ENCODE measurements at regions not wholly inside any gene's neighbourhood (a gene's known extent, or its start where the extent isn't known, plus 50 kb on each side); places are given as distances from the start of the nearest gene placed in this dataset.
"Not testable (repeated sequence)": the region's sequence is repeated elsewhere in the genome, so short reads cannot be mapped to it uniquely, and the experiment has no call there.

DNA sequence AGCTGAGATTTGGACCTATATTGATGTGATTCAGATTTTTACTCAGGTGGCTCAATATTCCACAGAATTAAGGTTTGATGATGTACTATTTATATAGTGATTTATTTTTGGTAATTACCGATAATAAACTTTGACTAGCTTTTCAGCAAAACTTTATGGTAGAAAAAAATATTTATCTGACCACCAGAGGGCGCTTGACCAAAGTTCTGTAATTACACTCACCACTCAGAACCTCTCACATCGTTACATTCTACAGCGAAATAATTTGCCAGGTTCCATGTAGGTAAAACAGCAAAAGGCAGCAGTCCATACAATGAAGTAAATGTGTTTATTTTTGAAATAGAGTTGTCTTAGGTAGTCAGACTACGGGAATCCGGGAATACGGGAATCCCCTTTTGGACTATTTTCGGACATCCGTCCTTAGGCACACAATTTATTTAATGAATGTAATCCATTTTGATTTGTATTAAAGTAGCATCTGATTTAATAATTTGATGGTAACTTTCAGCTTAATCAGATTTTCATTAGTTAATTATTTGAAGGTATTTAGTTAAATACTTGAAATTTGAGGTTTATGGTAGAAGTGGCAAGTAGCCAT, 143.0 kb upstream of the DDHD1 start:
- peak; percentile 66 for DNase-seq (ENCODE audit: low spot score)

GRCh38 chr14:53295372-53295771, 142.2 kb upstream of the DDHD1 start:
- no peak for DNase-seq (ENCODE audit: low spot score)

- no peak for DNase-seq (ENCODE audit: low spot score)
These were observed 133.2 kb upstream of the DDHD1 start for GRCh38 chr14:53286301-53286700.

DNA sequence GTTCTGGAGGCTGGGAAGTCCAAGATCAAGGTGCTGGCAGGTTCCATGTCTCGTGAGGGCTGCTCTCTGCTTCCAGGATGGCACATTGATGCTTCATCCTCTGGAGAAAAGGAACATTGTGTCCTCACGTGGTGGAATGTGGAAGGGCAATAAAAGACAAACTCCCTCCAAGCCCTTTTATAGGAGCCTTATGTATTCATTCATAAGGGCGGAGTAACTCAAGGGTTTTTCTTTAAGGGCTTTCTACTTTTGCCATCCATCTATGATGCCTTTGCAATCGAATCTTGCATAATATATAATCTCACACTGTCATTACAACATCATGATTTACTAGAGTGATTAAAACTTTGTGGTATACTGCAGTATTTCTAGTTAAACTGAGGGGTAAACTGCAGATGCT, 132.7 kb upstream of the DDHD1 start:
- no peak for DNase-seq (ENCODE audit: low spot score)

DNA sequence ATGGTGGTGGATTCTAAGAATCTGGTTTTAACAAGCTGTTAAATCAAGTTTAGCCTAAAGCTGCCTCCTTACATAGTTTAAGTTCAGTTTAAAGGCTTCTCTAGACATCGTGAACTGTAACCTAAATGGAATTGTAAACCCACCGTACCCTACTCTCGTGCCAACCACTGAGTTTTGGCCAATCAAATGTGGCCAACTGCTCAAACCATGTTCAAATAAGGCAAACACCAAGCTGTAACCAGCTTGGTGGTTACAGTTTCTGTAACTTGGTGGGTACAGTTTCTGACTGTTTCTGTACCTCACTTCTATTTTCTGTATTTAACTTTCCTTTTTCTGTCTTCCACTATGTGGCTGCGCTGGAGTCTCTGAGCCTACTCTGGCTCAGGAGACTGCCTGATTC, 131.9 kb upstream of the DDHD1 start:
- DNase-seq (ENCODE audit: low spot score): no peak

GRCh38 chr14:53278602-53279506, 125.7 kb upstream of the DDHD1 start:
- DNase-seq (ENCODE audit: low spot score): no peak

DNA sequence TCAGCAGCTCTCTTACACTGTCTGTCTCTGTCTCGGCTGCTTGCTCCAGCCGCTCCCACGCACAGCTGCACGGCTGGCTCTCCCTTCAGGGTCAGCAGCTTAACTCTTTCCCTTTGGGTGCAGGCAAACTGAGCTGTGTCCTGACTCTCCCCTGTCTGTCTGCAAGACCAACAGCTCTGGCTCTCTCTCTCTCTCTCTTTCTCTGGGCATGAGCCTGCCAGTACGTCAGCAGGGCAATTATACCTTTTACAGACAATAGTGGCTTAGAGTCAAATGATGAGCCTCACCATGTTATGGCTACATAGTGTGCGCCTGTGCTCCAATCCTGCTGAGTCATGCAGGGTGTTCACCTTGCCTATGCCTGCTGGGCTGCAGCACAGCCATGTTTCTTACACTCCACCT, 120.5 kb upstream of the DDHD1 start:
- DNase-seq (ENCODE audit: low spot score): no peak

- no peak for DNase-seq (ENCODE audit: low spot score)
These were observed 111.9 kb upstream of the DDHD1 start for GRCh38 chr14:53265025-53265424.

- no peak for DNase-seq (ENCODE audit: low spot score)
These were observed 107.8 kb upstream of the DDHD1 start for GRCh38 chr14:53260928-53261327.

DNA sequence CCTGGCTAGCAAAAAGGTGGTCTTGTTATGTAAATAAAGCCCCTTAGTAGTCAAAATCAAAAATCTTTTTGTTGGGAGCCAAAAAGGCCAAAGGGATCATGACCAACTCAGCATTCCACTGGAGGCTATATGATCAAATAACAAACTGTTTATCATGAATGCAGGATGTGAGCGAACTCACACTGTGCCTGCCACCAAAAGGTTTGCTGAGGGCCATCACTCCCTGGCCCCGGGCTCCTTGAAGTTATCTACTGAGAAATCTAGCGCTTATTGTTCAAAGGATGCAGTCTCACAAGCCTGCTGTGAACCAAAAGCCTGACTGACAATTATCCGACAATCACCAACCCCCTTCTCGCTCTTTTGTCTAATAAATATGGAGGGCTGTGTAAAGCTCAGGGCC, 107.2 kb upstream of the DDHD1 start:
- no peak for DNase-seq (ENCODE audit: low spot score)

GRCh38 chr14:53252141-53252540, 99.0 kb upstream of the DDHD1 start:
- no peak for DNase-seq (ENCODE audit: low spot score)

DNA sequence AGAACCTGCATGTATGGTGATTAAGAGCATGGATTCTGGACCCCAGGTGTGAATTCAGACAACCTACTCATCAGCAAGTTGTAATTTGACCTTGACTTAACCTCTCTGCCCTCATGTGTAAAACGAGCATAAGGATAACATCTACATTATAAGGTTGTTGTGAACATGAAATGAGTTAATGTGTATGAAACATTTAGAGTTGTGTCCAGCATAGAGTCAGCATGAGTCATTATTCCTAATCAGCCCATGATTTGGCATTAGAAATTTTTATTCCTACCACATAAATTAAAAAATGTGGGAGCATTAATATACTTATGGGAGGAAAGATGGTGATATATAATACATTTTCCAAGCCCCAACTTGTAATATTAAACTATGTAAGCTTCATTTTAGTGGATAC, 95.9 kb upstream of the DDHD1 start:
- no peak for DNase-seq (ENCODE audit: low spot score)

- DNase-seq (ENCODE audit: low spot score): no peak
These were observed 94.7 kb upstream of the DDHD1 start for GRCh38 chr14:53247596-53248370.

DNA sequence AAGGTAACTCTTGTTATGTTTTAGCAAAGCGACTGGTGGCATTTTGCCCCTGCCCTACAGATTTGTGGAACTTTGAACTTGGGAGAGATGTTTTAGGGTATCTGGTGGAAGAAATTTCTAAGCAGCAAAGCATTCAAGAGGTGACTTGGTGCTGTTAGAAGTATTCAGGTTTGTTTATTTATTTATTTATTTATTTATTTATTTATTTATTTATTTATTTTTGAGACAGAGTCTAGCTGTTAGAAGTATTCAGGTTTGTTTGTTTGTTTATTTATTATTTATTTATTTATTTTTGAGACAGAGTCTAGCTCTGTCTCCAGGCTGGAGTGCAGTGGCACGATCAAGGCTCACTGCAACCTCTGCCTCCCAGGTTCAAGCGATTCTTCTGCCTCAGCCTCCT, 89.8 kb upstream of the DDHD1 start:
- DNase-seq (ENCODE audit: low spot score): not testable (repeated sequence)

- no peak for DNase-seq (ENCODE audit: low spot score)
These were observed 84.4 kb upstream of the DDHD1 start for GRCh38 chr14:53237488-53237887.

GRCh38 chr14:53236708-53237107, 83.6 kb upstream of the DDHD1 start:
- no peak for DNase-seq (ENCODE audit: low spot score)

- DNase-seq (ENCODE audit: low spot score): no peak
These were observed 78.0 kb upstream of the DDHD1 start for GRCh38 chr14:53231171-53231570.

- no peak for DNase-seq (ENCODE audit: low spot score)
These were observed 75.8 kb upstream of the DDHD1 start for GRCh38 chr14:53228966-53229365.

DNA sequence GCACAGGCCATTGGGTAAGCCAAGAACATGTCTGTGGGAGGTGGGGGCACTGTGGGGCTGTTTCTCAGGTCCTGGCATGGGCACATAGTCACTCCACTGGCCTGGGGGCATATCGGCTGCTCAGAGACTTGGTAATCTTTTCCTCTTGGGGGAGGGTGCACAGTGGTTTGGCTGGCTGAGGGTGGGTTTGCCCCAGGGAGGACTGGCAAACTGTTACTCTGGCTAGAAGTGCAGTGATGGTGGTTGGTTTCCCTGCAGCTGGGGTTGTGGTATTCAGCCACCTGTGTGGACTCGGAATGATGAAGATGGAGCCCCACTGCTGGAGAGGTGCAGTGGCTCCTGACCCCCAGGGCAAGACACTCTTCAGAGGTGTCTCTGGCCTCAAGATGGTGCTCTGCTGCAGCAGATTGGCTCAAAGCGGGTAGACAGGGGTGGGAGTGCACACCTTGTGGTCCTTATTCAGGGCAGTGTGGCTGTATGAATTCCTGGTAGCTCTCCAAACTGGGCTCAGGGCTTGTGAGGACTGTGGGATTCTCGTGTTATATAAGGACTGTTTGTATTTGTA, 74.1 kb upstream of the DDHD1 start:
- DNase-seq (ENCODE audit: low spot score): no peak

GRCh38 chr14:53226553-53226952, 73.4 kb upstream of the DDHD1 start:
- DNase-seq (ENCODE audit: low spot score): no peak

GRCh38 chr14:53220914-53221313, 67.8 kb upstream of the DDHD1 start:
- DNase-seq (ENCODE audit: low spot score): no peak

- no peak for DNase-seq (ENCODE audit: low spot score)
These were observed 65.0 kb upstream of the DDHD1 start for GRCh38 chr14:53218161-53218560.

Data from HT-29 (cell line).